ENCODE measurements at regions not wholly inside any gene's neighbourhood (a gene's known extent, or its start where the extent isn't known, plus 50 kb on each side); places are given as distances from the start of the nearest gene placed in this dataset.

DNA sequence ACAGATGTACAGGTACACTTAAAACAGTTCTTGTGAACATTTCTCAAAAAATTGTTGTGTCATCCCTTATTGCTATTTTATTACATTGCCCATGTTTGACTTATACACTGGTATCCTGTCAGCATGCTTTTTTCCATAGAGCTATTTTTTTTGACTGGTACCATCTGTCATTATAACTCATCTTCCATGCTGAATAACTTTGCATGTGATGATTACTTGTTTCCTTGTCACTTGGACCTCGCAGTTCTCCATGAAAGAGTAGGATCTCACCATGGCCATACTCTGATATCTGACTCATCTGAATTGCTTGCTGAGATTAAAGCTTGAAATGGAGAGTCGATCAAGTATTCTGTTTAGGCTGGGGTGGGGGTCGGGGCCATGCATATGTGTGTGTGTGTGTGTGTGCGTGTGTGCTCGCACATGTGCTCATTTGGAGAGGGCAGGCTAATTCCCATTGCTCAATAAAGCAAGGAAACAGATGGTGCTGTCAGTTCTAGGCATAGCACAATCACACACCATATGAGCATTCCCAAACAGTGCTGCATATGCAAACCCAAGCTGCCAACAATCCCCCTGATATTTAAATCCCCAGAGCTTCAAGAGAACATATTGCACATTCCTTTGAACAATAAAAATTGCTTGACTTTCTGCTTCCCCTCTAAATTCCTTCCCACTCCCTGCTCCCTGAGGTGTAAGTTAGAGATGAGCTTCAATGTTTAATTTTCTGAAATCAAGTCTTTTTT, 62.9 kb downstream of the NHLRC3 start:
- DNase-seq: no peak

DNA sequence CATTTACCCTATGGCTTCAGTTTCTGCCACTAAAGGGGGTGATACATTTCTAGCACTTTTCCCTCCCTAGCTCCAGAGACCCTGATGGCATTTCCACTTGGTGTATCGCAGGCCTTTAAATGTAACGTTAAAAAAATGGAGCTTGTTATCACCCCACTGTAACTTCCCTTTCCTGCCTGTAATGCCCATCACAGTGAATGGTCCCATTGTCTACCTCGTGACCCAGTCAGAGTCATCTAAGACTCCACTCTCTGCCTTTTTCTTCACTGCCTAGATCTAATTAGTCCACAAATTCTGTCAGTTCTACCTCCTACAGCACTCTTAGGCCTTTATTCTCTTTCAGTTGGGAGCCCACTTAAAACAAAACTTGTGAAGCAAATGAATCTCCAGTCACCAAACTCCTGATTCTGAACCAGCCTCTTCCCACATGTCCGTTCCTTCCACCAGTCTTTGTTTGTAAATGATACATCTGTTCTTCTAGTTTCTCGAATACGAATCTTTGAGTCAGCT, 64.8 kb downstream of the NHLRC3 start:
- no peak for DNase-seq

DNA sequence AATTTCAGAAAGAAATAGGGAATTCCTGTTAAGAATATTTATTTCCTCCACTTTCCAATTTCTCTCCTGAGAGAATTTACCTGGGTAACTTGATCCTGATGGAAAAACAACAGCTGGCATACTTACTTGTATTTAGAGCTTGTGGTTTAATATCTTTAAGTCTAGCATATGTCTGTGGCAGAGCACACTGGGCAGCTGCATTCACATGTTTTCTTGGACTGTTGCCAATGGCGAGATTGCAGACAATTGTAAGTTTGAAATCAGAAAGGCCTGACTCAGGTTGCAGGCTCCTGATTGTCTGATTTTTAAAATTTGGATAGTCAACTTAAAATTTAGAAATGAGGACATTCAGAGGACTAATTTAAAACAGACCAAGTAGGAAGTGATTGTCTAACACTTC, 66.9 kb downstream of the NHLRC3 start:
- no peak for DNase-seq

DNA sequence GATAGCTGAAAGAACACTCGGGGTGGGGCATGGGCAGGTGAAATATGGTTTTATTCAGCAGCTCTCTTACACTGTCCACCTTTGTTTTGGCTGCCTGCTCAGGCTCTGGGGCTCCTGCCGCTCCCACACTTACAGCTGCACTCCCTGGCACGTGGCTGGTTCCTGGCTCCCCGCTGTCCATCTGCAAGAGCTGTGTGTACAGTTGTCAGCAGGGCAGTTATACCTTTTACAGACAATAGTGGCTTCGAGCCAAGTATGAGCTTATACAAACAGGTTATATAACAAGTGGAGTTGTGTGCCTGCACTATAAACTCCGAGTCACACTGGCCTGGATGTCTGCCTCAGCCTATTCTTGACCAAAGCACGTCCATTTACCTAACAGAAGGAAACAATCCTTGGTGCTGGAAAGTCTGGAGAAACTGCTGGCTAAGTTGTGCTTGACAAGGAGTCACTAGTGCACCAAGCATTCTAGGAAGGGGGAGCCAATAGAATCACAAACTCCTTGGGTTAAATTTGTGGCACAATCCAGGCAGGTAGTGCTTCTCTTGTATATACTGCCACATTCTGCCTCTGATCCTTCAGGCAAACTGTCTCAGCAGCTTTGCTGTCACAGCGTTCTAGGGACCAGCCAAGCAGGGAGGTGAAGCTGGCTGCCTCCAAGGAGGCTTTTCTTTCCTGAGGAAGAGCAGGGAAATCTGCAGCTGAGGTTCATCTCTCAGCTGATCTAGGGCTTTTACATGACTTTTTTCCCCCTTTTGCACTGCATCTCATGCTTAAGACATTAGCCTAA, 68.2 kb downstream of the NHLRC3 start:
- DNase-seq: no peak

DNA sequence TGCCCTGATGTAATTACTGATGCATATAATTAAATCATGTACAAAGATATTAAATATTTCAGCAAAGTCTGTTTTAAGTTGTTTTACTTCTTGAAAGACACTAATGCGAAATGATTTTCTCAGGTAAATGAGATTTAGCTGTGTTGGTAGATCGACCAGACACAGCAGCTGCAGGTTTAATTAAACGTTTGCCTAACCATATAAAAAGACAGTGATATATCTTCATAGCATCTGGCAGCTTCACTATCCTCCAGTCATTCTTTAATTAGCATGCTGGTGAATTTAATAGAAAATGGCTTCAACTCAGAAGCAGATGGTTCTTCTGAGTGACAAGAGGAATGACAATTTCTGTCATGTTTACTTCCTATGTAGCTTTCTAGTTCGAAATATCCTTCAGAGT, 69.3 kb downstream of the NHLRC3 start:
- no peak for DNase-seq

DNA sequence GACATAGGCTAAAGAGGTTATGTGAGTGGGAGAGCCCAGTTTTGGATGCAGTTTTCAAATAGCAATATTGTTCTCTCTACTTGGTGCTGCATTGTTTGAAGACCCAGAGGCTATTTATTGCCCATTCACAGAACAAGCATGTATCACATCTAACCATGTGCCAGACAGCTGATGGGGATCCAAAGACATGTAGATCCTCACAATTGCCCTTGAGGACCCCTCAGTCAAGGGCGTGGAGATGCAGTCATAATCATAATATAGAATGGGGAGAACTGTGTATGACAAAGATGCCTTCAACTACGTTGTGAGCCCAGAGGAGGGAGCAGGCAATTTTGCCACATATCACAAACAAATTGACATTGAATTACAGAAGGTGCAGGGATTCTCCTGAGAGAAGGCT, 70.5 kb downstream of the NHLRC3 start:
- DNase-seq: no peak

DNA sequence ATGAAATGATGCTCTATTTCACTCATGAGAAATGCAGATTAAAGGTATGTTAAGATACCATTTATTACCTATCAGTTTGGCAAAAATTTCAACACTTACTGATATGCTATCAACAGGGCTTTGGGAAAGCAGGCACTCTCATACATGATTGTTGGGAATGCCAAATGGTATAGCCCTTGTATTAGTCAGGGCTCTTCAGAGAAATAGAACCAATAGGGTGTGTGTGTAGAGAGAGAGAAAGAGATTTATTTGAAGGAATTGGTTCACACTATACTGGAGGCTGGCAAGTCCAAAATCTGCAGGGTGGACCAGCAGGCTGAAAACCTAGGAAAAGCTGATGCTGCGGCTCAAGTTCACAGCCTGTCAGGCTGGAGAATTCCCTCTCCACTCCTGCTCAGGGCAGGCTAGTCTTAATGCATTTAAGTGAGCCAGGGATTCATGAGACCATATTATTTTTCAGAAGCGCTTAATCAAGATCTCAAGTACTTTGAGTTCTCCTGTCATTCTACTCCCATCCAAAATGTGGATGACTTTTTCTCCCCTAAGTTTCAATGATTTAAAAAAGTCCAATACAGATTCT, 72.4 kb downstream of the NHLRC3 start:
- DNase-seq: no peak

DNA sequence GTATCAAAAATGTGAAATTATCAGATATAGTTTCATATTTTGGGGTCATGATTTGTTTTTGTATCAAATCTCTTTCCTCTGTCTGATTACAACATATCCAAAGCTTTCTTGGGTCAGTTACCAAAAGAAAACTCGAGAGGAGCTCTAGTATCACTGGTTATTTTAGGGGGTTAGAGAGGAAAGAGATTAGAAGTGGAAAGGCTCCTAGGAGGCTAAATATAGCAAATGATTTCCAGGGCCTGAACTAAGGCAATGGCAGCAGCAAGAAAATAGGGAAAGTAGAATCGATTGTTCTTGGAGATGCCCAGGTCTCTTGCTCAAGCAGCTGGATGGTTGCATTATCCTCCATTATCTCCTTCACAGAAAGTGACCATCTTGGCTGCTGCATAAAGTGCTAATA, 72.9 kb downstream of the NHLRC3 start:
- DNase-seq: no peak

DNA sequence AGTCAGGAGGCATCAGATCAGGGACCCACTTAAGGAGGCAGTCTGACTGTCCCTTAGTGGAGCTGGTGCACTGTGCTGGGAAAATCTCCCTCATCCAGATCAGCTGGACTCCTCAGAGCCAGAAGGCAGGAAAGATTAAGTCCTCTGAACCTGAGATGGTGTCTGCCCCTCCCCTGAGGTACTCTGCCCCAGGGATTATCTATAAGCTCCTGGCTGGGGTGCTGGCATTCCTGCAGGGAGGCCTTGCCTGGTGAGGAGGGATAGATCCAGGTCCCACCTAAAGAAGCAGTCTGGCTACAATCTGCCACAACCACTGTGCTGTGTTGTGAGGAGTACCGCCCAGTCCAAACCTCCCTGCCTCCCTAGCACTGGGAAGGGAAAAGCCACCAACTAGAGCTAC, 81.2 kb downstream of the NHLRC3 start:
- DNase-seq: no peak

DNA sequence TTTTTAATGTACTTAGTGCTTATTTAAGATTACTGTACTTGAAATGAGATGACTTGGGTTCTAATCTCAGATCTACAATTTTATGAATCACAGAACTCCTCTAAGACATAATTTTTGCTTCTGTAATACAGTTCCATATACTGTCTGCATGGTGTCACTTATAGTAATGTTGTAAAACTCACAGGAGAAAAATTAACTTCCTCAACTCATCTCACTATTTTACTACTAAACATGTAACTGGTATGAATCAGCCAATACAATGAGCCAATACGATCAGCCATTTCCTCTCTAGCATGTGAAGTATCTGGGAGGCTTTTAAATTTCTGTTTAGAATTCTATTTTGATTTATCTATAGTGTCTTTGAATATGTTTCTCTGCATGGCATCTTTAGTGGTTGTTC, 85.3 kb downstream of the NHLRC3 start:
- DNase-seq: no peak

DNA sequence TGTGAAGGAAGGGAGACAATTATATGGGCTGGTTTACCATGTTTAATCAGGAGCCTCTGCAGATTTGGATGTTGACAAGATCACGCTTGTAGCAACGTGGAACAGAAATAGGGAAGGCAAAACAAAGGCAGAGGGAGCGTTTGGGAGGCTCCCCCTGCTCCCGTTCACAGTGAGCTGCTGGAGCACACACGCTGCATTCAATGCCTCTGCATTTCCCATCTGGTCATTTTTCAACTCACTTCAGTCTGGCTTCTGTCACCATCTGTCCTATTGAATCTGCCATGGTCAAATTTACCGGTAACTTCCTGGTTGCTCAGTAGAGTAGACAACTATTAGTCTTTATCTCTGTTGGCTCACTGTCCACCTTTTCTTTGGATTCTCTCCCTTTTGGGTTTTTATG, 91.0 kb downstream of the NHLRC3 start:
- no peak for DNase-seq

DNA sequence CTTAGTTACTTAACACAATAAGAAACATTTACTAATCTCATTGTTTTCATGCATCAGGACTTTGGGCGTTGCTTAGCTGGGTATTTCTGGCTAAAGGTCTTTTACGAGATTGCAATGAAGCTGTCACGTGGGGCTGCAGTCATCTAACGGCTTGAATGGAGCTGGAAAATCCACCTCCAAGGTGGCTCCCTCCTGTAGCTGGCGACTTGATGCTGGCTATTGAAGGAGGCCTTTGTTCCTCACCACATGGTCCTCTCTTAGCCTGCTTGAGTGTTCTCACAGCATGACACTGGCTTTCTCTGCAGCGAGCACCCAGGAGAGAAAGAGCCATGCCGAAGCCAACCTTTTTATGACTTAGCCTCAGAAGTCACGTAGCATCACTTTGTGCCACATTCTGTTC, 92.0 kb downstream of the NHLRC3 start:
- DNase-seq: no peak

DNA sequence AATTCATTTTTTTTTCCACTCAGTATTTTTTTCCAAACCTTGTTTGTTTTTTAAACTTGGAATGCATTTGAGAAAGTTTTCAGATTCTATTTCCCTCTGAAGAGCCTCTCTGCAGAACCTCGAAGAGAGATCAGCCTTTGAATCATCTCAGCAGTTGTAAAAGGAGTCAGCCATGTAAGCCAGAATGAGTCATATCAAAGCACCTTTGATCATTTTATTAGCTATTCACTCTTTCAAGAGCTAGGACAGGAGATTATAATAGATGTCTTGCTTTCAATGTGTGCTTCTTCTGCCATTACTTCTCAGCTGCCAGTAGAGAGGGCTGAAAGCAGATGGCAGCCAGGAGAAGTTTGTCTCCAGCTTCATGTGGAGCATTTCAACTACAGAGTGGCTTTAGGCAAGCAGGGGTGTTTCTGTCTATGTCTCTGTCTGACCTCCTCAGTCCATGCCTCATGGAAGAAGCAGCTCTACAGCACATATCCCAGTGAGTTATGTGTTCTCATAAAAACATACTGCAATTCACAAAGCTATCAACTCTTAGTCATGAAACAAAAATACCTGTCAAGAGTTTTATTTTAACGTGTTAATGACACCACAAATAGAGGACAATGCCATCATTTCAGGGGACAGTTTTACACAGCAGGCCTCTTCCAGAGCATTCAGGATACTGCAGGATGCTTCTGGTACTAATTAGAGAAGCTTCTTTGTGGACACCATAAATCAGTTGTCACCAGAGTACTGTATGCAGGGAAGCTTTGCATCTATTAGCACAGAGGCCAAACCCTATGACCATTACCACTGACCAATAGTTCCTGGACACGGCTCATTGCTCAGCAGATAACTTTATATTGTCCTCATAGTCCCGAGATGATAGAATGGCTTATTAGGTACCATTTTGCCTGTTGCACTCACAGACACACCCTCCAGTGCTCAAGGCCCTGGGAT, 94.3 kb downstream of the NHLRC3 start:
- DNase-seq: no peak

DNA sequence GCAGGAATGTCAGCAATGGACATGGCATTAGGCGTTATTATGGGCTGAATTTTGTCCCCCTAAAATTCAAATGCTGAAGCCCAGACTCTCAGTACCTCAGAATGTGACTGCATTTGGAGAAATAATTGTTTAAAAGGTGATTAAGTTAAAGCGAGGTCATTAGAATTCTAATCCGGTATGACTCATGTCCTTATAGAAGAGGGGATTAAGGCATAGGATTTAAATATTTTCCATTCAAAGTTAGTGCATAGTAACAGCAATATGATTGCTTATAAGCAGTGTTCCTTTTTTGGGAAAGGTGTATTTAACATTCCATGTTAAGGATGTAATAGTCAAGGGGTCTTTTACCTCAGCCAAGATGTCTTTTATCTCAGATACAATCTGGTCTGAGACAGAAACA, 95.5 kb downstream of the NHLRC3 start:
- no peak for DNase-seq

DNA sequence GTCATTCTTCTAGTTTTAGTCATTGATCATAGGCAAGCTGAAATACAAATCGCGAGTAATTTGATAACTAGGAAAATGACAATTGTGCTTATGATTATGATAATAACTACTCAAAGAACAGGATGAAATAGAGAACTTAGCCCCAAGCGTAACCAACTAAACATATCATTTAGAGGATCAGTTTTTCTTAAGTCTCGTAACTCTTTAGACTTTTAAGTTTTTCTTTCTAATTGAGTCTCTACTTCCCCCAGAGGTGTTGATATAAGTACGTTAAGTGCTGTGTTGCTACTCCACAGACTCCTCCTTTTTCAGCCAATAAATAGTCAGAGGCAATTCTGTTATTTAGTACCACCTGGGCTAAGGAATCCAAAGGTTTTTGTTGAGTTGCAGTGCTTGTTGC, 96.3 kb downstream of the NHLRC3 start:
- DNase-seq: no peak

DNA sequence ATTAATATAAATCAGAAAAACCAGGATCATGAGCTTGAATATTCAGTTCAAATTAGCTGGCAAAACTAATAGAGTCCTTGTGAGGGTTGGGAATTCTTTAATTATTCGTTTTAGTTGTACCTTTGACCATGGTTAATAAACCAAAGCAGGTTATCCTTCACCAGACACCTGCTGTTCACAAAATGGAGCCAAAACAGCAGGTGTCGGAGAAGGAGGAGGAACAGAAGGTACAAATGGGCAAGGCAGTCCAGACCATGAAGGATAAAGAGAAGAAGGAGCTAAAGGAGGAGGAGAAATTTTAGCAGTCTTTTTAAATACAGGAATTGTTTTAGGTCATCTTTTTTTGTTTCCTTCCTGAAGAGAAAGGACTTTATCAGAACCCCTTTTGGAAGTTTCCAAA, 106.1 kb downstream of the NHLRC3 start:
- no peak for DNase-seq

DNA sequence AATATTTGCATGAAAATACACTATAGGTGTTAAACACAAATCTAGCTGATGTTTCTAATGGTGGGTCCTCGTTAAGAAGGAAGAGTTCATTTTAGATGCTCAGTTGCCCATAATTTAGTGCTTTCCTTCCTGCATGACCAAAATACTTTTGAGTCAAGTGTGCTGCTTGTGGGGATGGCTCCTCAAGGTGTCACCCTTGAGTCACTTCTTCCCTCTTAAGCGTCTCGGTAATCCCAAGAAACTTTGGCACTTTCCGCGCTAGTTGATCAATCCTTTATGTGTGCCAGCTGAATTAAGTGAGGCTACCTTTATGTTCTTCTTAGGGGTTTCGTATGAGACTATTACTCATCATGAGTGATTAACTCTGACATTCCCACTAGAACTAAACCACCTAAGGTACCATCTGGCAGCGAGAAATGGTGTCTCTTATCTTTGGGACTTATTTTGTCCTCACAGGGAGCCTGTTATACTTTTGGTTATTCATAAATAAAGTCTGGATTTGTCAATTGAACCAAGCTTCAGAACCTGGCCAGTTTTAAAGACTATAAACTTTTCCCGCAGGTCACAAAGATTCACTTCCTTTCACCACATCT, 106.8 kb downstream of the NHLRC3 start:
- DNase-seq: peak; percentile 10

DNA sequence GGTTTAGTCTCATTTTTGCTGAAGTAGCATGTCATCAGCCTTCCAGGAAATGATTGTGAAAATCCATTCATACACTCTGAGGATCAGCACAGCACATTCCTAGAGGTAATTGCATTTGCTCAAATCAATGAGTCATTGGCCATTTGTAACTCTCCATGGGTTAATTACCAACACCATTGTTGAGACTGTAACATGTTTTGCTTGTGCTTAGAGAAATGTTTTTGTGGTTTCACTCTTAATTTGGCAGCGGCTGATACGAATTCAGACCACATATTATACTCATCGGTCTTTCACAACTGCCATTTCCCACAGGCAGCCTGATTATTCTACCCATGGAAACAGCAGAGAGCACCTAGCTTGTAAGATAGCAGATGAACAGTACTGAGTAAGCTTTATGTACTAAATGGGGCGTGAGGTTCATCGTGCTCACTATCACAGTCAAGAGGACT, 110.3 kb downstream of the NHLRC3 start:
- no peak for DNase-seq

DNA sequence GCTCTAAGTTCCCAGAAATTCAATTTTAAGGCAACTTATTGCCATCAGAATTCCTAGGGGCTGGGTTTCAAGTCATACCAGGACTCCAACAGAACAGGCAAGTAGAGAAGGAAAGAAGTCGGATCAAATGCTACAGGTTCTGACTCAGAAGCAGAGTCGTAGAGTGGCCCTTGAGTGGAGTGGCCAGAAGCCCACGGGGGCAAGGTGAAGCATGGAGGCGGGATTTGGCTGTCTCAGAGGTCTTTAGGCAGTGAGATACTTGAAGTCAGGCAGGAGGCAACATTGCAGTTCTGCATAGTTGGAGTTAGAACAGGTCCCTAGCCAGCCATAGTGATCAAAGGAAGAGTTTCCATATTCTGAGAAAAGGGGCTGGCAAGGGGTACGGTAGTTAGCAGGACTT, 111.6 kb downstream of the NHLRC3 start:
- no peak for DNase-seq

DNA sequence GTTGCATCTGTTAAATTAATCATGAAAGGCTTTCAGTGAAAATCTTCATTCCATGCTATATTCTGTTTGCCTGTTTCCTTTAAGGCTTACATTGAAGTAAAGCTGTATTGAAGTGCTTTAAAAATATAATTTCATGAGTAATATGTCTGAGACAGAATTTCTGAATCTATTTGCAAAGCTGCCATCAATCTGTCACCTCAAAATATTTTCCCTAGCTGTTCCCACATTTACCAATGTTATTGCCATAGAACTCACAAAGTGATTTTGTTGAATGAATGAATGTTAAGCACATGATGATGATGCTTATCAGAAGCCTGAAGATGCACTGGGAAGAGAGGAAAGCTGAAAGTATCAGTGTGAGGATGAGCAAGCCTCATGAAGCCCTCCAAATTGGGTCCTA, 115.8 kb downstream of the NHLRC3 start:
- DNase-seq: no peak

DNA sequence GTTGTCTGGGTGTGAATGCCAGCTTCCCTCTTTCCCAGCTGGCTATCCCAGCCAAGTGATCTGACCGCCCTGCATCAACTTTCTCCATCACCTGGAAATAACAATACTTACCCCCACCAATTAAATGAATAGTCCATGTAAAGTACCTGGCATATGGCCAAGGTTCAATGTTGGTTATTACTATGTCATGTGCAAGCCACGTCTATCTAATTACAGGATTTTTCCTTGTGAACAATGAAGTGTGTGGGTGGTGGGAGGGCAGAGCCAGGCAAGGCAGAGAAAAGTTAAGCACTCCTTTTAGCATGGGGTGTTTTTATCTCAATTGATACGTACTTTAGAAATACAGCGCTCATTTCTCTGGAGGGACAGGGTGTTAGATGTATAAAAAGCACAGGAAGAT, 121.1 kb downstream of the NHLRC3 start:
- no peak for DNase-seq

DNA sequence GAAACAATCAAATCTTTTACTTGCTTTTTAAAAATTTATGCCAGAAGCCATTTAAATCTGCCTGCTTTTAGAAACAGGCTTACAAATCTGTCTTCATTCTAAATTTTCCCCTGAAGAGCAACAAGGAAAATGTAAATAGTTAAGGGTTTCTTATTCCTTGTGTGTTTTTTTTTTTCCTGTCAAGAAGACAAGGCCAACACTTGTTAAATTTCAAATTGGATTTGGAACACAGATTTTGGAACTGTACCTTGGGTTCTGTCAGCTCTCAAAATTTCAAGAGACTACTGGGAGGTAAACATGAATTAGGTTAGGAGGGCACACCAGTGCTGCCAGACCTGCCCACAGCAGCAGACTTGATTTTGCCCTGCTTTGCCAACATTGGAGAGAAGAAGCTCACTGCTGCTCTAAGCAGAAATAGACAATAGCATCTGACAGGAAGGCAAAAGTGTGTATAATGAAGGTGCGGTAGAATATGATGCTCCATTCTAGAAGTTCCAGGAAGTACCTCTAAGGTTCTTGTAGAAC, 121.7 kb downstream of the NHLRC3 start:
- no peak for DNase-seq

Measured in stimulated activated CD4-positive, alpha-beta T cell treated with anti-CD3 and anti-CD28 coated beads, Interleukin-12 subunit alpha, Interleukin-12 subunit beta, amount 100 ng/mL, for 4 hours (primary cell).